GM21825 (cell line): ENCODE measurements at regions not wholly inside any gene's neighbourhood (a gene's known extent, or its start where the extent isn't known, plus 50 kb on each side); places are given as distances from the start of the nearest gene placed in this dataset.
"Not testable (repeated sequence)": the region's sequence is repeated elsewhere in the genome, so short reads cannot be mapped to it uniquely, and the experiment has no call there.

Experiments used
- ATAC-seq: cut with Tn5 transposase; IDR thresholded peaks from one replicate; pipeline ENCODE4 v1.9.1; 2021; ENCODE audit warnings: mild to moderate bottlenecking, moderate library complexity; ENCODE audit not compliant: unreplicated experiment

DNA sequence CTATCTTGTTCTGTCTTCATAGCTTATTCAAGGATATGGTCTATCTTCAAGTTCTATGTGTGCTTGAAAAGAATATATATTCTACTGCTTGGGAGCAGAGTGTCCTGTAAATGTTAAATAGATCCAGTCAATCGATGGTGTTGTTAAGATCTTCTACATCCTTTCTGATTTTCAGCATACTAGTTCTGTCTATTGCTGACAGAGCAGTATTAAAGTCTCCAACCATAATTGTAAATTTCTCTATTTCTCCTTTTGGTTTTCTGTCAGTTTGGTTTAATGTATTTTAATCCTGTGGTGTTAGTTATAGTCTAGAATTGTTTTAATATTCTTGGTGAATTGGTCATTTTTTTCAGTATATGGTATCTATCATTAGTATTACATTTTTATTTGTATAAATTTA lies 124.0 kb upstream of the COX7C start:
- no peak for ATAC-seq

DNA sequence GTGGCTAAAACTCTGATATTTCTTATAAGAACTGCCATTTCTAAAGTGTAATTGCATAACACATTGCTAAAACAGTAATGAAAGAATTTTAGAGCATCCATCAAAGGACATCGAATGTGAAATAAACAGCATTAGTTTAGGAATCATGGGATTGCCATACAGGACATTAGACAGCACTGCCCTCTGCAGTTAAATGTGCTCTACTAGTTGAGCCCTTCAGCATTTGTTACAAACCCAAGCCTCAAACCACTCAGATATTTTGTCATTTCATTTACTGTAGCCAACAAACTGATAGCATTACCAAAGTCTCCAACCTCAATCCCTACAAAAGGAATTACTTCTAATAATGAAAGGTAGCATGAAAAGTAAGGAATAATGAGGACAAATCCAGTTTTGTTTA lies 116.8 kb upstream of the COX7C start:
- no peak for ATAC-seq

DNA sequence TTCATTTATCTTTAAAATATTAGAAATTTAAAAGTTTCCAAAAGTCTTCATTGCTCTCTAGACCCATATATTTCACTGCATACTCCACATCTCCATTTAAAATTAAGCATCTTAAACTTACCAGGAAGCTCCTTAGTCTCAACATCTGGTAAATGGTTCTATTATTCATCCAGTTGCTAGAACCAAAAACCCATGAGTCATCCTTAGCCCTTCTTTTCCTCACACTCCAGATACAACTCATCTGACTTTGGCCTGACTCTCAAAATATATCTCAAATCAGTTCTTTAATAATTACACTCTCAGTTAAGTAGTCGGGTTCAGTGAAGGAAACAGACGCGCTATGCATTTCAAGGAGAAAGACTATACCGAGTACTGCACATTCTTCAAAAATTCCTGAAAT lies 110.2 kb upstream of the COX7C start:
- no peak for ATAC-seq

DNA sequence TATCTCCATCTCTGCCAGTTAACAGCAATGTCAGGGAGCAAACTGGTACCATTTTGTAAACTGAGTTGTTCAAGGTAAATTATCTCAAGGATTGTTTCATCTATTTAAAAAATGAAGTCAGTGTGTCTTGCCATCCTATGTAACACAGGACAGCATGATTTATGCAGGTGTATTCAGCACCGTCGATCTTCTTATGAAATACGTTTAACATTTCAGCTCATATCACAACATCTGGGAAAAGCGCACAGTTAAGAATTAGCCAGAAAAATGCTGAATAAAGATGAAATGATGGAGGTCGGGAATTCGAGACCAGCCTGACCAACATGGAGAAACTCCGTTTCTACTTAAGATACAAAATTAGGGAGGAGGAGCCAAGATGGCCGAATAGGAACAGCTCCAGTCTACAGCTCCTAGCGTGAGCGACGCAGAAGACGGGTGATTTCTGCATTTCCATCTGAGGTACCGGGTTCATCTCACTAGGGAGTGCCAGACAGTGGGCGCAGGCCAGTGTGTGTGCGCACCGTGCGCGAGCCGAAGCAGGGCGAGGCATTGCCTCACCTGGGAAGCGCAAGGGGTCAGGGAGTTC lies 107.3 kb upstream of the COX7C start:
- ATAC-seq = not testable (repeated sequence)

DNA sequence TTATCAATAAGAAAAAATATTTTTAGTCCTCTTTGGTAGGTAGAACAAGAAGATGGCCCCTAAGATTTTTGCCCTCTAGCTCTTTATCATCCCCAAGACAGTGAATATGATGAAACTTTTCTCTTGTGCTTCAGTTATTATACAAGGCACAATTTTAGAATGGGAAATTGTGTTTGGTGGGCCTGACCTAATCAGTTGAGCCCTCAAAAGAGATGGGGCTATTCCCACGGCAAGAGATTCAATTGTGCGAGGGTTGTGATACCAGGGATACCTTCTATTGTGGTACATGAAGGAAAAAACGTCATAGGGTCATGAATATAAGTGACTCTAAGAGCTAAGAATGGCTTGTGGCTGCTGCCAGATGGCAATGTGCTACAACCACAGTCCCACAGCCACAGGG lies 94.0 kb upstream of the COX7C start:
- no peak for ATAC-seq

DNA sequence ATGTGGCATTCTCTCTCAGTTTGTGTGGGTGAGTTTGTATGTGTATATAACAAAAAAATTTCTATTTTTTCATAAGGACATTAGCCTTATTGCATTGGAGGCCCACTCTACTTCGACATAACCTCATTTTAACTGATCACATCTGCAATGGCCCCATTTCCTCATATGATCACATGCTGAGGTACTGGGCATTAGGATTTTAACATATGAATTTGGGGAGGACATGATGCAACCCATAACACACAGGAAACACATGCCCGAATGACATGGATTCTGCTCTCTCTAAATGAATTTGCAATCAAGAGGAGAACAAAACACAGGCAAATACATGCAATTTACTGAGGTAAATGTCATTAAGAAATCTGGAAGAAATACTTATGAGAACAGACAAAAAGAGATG lies 92.1 kb upstream of the COX7C start:
- no peak for ATAC-seq

DNA sequence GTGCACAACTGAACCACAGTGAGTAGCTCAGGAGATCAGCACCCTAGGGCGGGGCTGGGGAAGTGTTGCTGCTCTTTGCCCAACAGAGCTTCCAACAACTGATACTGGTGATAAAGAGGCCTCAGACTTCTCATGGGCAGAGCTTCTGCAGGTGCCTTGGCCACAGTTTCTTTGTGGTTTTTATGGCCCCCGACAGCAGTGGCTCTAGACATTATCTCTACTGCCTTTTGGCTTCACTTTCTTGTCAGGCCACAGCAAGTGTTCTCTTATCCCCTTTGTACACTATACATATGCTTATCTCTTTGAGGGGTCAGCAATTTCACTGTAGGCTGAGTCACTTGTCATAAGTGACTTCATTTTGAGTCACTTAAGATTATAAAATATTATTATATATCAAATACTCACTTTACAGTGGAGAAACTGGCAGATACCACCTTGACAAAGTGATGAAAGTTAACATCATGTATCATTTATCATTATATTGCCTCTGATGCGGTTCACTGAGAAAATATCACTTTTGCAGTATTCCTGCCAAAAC lies 90.9 kb upstream of the COX7C start:
- no peak for ATAC-seq

DNA sequence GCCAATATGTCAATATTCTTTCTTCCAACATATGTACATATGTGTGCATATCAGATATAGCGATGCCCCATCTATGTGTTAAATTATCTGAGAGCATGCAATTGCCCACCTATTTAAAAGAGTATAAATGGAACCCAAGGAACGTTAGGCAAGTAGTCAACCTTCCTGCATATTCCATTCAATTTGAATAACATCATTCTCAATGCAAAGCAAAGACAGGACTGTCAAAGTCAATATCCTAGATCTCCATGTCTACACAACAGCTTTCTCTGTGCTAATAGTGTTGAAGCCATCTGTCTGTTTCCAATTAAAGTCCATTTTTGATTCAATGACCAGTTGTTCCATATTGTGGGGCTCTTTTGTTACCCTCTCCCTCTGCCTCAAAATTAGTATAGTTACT lies 85.3 kb upstream of the COX7C start:
- ATAC-seq = no peak

DNA sequence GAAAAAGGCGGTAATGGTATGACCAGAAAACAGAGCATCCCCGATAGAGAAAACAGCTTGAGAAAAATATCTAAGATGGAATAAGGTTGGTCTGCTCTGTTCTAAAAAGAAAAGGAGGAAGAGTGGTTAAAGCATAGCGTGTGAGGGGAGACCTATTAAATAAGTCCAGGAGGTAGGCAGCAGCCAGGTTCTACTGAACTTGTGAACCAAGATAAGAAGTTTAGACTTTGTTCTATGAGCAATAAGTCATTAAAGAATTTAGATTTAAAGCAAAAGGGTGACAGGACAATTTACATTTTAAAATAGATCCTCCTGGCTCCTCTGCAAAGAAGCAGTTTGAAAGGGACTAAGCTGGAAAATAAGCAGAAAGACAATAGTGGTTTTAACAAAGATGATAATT lies 81.3 kb upstream of the COX7C start:
- ATAC-seq = no peak

DNA sequence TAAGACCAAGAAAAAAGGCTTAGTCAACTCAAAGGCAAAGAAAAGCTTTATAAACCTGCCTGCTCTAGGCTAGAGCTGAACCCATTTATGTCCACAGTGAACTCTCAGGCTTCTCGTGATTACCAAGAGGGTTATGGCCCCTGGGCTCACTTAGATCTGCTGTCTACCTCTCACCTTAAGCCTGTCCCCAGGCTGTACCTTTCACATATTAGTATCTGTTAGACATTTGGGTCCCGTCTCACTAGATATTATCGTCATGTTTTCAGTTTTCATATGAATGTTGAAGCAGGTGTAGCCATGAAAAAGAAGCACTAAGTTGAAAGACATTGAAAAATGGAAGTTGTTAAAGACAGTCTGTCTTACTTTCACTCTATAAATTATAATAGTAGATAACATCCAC lies 75.2 kb upstream of the COX7C start:
- ATAC-seq = no peak

DNA sequence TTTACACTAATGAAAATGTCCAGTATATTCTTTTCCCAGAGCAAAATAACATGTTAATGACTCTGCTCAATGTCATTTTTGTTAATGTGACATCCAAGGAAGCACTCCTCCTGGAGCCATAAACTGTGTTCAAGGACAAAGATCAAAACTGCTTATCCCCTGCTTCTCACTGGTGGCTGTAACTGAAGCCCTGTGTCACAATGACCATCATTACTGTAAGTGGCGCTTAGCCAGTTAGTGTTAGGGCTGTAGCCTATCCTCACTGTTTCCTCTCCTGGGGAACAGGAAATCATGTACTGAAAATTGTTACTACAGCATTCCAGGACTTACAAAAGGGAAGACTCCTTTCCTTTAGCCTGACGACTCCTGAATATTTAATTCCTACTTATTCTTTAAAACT lies 71.7 kb upstream of the COX7C start:
- ATAC-seq = no peak

DNA sequence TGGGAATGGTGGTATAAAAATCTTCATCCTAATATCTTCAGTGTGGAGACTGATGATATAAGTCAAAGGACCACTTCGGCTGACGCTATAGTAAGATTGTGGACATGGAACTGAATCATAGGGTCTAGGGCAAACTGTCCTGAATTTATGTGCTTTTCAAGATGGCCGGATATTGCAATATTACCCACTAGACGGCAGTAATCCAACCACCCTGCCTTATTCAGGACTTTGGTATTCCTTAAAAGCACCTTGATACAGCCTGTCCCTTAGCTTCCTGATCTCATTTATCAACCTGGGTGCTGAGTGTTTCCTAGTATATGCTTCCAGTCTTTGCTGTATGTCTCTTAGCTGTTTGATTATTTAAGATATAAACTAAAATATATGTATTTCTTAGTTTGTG lies 71.2 kb upstream of the COX7C start:
- no peak for ATAC-seq

DNA sequence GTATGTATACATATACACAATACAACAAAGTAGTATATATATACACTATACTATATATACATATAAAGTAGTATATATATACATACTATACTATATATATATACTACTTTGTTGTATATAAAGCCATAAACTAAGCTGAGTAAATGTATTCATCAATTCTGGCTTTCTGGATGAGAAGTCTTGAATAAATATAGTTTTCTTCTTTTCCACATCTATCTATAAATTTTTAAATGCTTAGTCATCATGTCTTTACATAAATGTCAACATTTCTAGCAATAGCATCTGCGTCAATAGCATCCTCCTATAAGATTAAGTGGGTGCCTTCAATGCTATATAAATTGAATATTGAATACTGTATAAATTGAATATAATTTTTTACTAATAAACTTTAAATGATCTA lies 63.1 kb upstream of the COX7C start:
- ATAC-seq = no peak

DNA sequence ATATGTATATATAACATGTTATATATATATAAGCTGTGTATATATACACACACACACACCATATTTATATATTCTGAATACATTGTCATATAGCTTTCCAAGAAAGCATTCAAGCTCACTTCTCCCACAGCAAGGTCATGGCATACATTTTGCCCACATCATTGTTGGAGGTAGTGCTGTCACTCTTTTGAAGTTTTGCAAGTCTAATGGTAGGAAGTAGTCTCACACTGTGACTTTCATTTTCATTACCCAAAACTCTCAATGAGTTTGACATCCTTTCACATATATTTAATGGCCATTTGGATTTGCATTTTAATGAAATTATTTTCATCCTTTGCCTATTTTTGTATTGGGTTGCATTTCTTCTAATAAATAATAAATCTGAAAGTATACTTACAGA lies 59.8 kb upstream of the COX7C start:
- ATAC-seq = no peak

DNA sequence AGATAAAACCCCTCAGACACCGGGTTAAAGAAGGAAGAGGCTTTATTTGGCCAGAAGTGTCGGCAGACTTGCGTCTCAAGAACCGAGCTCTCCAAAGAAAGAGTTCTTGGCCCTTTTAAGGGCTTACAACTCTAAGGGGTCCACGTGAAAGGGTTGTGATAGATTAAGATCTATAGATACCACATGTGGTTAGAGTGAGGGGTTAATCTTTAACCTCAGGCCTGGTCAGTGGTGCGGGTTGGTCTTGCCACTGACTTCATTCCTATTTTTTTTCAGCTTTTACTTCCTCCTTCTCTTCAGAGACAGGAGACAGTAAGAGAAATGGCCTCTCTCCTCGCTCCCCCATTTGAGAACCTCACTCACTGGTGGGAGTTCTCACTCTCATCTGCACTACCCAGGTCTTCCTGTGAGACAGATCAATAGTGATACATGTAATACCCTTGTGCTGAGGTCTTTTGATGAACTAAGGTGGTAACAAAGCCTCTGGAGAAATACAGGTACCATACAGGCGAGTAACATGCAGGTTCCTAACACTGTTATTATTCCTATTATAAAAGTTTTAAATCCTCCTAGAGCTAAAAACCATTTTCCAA lies 52.4 kb upstream of the COX7C start:
- peak; percentile 79 for ATAC-seq

DNA sequence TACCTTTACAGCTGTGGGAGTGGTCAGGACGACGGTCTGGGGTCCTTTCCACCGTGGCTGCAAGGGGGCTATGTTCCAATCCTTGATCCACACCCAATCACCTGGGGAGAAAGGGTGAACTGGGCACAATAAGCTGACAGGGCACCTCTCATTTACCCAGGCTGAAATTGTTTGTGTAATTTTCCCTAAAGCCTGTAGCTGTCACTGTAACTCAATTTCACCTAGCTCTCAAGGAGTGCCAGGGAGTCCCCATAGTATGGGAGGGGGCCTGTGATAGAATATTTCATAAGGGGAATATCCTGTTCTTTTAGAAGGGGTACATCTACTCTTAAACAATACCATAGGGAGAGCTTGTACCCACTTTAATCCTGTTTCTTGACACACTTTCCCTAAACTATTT lies 51.7 kb upstream of the COX7C start:
- ATAC-seq = not testable (repeated sequence)
